GM21367 (cell line): ENCODE measurements at regions not wholly inside any gene's neighbourhood (a gene's known extent, or its start where the extent isn't known, plus 50 kb on each side); places are given as distances from the start of the nearest gene placed in this dataset.
"Not testable (repeated sequence)": the region's sequence is repeated elsewhere in the genome, so short reads cannot be mapped to it uniquely, and the experiment has no call there.

Experiments
- ATAC-seq: cut with Tn5 transposase; IDR thresholded peaks from one replicate; pipeline ENCODE4 v1.9.1; 2021; ENCODE audit not compliant: unreplicated experiment

- ATAC-seq = no peak
These were observed 56.2 kb downstream of the PABPC4L start for GRCh38 chr4:134145369-134145768.

DNA sequence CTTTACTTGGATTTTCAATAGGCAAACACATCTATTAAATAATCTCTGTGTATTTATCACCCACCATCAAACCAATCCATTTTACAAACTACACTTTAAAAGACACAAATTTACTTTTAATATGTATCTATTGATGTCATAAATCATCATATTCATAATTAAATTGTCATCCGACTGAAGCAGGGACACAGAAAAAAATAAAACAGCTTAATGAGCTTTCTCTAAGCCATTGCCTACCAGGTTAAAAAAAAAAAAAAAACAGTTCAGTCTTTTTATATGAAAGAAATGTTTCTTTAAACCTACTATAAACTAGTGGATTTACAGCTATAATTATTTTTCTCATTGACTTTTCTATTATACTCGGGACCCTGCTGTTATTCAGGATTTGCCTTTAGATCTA is 57.3 kb downstream of the PABPC4L start:
- no peak for ATAC-seq

DNA sequence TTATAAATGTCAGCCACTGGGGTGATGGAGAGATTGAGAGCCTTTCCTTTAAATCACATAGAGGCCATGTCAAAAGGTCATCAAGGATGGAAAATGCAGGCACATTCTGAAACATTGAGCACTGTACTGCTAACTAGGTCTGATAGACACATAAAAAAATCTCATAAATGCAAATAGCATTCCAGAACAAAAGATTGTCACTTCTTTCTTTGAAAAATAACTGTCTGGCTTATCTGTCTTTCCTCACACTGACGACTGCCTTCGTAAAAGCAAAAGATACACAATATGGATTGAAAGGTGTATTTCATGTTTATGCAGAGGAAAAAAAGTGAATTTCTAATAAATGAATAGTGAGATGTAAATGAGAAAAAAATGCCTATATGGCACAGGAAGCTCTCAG is 59.9 kb downstream of the PABPC4L start:
- no peak for ATAC-seq

DNA sequence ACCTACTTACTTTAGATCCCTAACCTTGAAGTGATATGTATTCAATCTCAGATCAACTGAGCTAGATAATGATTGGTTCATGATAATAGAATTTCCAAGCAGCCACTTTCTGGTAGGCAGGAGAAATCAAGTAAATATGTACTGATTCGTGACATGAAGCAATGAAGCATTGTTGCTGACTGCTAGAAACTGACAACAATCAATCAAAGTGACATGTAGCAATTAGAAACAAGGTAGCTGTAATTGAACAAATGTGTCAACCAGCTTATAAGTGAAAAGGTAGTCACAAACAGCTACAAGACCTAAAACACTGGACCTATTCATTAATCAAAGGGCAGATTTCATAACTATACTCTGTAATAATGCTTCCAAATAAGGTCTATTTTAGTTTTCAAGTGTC is 62.4 kb downstream of the PABPC4L start:
- no peak for ATAC-seq

- ATAC-seq = no peak
These were observed 69.4 kb downstream of the PABPC4L start for GRCh38 chr4:134132086-134132783.

DNA sequence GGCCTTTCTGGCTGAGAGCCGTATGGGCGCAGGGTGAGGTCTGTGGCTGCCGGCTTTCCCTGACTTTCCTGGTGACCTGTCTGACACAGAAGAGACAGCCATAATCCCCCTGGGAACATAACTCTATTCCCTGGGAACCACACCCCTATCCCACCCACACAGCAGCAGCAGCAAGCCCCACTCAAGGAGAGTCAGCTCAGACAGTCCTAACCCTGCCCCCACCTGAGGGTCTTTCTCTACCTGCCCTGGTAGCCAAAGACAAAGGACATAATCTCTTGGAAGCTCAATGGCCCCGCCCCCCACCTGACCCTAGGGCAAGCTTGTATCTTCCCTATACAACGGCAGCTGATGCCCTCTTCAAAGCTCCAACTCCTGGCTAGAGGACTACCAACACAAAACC is 74.6 kb downstream of the PABPC4L start:
- ATAC-seq = no peak

DNA sequence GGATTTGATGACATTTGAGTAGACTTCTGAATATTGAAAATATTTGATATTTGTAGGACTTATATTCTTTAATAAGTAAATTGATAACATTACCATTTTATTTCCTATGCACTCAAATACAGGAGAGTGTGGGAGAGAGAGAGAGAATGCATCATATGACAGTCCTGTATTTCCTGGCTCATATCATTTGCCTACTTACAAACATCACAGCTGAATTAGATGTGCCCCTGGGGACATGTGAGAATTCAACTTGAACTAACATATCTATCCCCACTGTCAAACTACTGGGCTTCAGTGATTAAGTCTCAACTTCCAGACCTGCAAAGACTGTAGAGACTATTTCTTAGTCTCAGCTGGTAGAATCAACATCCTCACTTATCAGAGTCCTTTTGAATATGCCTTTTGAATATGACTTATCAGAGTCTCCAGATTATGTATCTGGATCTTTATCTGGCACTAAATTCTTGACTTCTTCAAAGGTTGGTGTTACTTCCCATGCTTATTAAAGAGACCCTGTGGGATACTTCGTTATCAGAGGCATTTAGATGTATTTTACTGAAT is 75.5 kb downstream of the PABPC4L start:
- ATAC-seq = no peak

DNA sequence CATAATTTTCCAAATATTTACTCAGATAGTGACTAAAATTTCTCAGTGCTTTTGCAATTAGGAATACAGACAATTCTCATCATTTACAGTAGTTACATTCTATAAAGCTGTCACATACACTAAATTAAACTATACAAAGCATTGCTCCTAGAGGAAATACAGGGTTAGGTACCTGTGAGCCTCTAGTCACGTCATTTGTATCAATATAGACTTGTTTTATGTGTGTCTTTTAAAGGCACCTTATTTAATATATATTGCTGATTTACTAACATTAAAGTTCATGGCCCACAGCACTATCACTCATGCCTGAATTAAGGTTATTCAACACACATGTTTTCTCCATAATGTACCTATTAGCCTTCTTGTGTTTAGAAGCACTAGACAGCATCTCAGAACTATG is 78.7 kb downstream of the PABPC4L start:
- ATAC-seq = no peak

DNA sequence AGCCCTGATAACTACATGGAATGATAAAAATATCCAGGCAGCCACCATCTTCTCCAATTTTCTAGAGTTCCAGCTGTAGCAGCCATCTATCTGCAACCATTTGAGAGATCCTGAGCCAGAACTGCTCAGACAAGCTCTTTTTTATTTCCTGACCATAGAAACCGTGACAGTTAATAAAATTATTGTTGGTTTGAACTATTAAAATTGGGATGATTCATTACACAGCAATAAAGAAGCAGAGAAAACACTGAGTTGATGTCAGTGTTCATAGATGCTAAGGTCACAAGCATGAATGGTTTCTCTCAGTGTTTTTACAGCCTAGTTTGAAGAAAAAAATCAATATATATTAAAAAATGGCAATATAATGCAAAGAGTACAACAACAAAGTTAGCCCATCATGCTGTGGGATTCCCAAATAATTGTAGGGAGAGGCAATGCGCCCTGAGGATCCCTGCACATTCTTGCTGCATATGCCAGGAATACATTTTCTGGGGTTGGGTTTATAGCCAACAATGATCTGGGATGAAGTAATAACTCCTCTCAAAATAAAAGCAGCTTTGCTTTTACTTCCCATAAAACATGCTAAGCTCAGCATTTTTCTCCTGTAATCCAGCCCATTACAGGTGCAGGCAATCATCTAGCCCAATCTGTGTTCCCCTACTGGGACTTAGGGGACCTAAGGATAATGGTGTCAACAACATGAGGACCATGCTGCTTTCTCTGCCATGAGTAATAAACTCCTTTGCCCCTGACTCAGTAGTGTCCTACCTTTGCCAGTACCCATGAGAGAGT is 84.0 kb downstream of the PABPC4L start:
- ATAC-seq = no peak

DNA sequence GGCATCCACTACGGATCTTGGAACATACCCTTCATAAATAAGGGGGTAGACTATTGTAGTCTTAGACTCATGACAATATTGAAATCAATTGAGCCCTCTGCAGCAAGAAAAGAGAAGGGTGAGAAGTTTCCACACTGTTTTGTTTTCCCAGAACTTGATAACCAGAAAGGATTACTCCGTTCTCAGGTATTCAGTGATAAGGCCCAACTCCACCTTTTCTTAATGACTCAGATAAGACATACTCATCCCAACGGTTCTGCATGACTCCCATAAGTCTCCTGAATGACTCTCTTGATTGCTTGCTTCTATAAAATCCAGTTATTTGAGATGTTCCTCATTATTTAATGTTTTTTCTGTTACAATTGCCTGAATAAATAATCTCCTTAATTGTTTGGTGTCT is 111.7 kb downstream of the PABPC4L start:
- no peak for ATAC-seq

DNA sequence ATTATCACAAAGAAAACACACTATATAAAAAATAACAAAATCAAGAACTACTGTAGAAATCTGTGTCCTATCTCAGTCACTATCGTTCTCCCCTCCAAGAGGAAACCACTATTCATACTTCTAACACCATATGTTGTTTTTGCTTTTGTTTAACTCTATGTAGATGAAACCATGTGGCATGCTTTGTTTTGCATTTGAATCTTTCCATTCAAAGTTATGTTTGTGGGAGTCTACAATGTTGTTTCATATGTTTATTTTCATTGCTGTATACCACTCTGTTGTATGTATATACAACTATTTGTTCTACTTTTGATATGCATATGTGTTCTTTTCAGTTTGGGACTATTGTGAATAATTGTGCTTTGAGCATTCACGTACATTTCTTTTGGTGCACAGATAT is 116.1 kb downstream of the PABPC4L start:
- no peak for ATAC-seq

GRCh38 chr4:134079085-134079484 is 122.5 kb downstream of the PABPC4L start:
- ATAC-seq = not testable (repeated sequence)

- no peak for ATAC-seq
These were observed 123.2 kb downstream of the PABPC4L start for GRCh38 chr4:134078230-134078914.

- no peak for ATAC-seq
These were observed 127.9 kb downstream of the PABPC4L start for GRCh38 chr4:134073711-134074110.

- ATAC-seq = no peak
These were observed 129.5 kb downstream of the PABPC4L start for GRCh38 chr4:134072137-134072536.

DNA sequence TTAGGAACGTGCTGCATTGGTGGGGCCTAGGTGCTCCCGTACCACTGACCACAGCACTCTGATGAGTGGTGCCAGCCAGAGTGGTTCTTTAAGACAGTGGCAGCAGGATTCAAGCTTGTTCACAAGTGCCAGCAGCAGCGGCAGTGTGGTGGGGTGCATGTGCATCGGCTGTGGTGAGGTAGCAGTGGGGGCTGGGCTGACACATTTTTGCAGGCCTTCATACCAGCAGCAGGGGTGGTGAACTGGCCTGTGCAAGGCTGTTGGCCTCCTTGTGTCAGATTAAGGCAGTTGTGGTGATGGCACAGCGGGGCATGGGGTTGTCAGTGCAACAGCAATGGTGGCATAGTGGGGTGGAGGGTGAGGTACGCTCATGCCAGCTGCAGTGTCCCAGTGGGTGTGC is 131.4 kb downstream of the PABPC4L start:
- ATAC-seq = no peak

GRCh38 chr4:134057356-134057755 is 144.2 kb downstream of the PABPC4L start:
- no peak for ATAC-seq

GRCh38 chr4:134046221-134046620 is 155.4 kb downstream of the PABPC4L start:
- ATAC-seq = not testable (repeated sequence)

- ATAC-seq = no peak
These were observed 156.2 kb downstream of the PABPC4L start for GRCh38 chr4:134045411-134045810.

DNA sequence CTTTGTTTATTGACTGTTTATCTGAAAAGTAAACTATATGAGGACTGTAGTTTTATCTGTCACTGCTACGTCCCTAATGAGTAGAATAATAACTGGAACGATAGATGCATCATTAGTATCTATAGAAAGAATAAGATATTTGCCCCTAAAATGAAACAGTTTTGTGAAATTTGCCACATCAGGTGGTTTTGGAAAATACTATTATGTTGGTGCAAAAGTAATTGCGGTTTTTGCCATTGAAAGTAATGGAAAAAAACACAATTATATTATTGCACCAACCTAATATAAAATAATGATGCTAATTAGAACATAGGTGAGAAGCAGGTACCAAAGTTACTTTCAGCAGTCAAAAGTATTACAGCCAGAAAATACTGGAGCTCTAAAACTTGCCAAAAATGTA is 158.3 kb downstream of the PABPC4L start:
- no peak for ATAC-seq

DNA sequence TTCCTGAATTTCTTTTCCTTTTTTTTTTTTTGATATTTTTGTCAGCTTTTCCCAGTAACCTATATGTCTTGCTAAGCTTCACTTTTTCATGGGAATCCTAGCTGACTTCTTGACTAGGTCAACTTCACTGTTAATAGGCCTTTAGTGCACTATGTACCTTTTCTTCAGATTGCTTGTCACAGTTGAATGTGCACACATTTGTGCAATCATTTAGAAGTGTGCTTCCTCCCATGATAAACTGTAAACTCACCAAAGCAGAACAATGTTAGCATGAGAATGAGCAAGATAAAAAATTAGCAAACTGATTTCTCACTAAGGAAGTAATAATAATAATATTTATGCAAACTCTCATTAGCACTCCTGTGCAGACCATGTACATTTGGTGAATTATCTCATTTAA is 173.2 kb downstream of the PABPC4L start:
- no peak for ATAC-seq

DNA sequence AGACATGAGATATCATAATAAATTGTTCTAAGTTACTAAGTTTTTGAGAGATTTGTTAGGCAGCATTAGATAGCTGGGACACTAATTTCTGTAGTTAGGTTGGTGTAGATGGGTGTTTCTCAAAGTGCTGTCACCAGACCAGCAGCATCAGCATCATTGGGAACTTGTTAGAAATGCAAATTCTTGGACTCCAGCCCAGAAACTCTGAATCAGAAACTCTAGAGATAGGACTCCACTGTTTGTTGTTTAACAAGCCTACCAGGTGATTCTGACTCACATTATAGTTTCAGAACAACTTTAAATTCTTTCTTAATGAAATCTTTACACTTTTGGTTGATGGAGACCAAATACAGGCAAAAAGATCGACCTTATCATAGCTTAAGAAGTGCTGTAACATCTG is 173.7 kb downstream of the PABPC4L start:
- ATAC-seq = no peak
